ENCODE measurements at regions not wholly inside any gene's neighbourhood (a gene's known extent, or its start where the extent isn't known, plus 50 kb on each side); places are given as distances from the start of the nearest gene placed in this dataset.
"Not testable (repeated sequence)": the region's sequence is repeated elsewhere in the genome, so short reads cannot be mapped to it uniquely, and the experiment has no call there.

DNA sequence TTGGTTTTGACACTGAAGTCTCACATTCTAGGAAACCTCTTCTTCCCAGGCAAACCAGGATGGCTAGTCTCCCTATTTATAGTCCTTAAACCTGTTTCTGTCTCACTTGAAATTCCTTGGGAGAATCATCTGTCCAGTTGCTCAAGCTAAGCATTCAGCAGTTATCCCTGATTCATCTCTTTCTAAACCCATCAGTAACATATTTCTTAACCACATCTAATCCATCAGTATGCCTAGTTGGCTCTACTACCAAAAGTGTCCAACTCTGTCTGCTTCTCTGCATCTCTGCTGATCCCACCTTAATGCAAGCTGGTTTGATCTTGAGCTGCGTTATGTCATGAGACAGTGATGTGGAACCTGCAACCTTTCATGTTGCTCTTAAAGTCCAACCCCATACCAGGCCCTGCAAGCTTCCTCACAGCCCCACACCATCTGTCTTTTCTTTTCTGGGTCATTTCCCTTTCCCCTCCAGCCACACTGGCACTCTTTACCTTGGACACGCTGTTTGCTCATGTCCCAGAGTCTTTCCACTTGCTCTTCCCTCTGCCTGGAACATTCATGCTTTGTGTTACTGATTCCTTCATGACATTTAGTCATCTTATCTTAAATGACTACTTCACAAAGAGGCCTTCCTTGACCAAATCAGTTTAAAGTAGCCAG is 380.8 kb upstream of the RGS6 start:
- DNase-seq, result no peak

DNA sequence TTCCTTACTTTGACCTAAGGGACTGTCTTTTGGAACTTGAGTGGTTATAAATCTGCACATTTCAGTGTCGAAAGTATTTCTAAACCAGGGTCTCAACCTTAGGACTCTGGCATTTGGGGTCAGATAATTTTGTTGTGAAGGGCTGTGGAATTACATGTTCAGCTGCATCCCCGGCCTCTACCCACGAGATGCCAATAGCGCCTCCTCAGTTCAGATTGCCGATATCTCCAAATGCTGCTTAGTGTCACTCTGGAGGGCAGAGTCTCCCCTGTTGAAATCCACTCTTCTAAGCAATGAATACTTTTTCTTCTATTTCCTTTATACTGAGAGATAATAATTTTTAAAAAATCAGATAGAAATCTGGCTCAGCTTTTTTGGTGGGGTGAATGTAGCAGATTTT is 379.4 kb upstream of the RGS6 start:
- no peak for DNase-seq

DNA sequence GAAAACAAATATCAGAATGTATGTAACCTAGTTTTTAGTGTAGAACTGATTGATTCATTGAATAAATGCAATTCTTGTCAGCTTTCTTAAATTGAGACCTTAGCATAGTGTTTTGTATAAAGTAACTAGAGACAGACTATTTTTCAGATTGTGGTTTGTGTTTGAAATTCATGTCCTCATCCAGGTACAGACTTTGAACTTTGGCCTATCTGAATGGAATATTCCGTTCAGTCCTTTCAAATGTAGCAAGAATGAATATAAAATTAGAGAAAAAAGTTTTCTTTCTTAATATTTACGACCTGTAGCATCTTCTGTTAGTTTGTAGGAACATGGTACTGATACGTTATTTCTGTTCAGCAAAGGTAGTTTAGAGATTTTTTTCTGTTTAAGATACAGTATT is 378.4 kb upstream of the RGS6 start:
- DNase-seq, result no peak

DNA sequence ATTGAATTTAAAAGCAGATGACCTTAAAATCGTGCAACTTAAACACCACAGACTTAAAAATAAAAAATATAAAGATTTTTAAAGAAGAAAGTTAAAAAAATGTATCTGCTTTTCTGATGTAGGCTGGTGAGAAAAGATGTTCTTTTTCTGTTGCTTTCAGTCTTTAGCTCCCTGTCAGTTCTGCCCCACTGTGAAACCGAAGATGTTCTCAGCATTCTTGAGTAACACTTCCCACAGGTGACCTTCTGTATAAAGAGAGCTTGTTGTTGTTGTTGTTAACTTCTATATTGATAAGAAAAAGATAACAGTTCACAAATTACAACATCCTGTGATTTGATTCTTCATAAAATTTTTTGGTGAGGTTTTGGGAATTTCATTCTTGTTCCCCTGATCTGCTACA is 377.9 kb upstream of the RGS6 start:
- no peak for DNase-seq

DNA sequence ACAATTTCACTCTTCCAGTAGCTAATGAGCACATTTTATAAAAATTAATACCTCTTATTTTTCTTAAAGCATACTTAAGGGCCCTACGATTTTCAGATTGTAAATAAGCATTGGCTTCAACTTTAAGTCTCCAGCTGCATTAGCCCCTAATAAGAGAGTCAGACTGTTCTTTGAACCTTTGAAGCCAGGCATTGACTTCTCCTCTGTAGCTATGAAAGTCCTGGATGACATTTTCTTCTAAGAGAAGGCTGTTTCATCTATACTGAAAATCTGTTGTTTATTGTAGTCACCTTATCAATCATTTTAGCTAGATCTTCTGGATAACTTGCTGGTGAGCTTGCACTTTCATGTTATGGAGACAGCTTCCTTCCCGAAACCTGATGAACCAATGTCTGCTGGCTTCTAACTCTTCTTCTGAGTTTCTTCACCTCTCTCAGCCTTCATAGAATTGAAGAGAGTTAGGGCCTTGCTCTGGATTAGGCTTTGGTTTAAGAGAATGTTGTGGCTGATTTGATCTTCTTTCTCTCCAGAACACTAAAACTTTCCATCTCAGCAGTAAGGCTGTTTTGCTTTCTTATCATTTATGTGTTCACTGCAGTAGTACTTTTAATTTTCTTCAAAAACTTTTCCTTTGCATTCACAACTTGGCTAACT is 377.1 kb upstream of the RGS6 start:
- no peak for DNase-seq

DNA sequence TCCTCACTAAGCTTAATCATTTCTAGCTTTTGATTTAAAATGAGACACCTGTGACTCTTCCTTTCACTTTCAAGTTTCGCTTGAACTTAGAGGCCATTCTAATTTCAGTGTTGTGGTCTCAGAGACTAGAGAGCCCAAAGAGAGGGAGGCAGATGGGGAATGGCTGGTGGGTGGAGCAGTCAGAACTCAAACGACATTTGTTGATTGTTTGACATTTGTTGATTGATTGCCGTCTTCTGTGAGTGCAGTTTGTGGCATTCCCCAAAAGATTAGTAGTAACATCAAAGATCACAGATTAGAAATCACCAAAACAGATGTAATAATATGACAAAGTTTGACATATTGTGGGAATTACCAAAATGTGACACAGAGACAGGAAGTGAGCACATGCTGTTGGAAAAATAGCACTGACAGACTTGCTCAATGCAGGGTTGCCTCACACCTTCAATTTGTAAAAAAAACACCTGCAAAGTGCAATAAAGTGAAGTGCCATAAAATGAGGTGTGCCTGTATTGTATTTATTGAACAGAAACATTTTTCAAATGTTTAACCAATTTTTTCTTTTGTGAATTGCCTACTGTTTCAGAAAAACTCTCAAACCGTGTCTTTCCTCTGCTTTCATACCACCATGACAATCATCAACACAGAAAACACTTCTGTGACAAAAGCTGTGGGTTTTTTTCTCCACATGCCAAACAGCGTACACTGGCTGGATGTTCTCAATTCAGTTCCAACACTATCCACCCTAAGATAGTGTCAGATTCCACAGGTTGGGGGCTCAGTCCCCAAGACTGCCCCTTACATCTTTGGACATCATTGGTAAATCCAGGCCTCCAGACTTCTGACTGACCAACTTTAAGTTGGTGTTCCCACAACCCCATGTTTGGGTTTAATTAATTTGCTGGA is 376.3 kb upstream of the RGS6 start:
- no peak for DNase-seq

DNA sequence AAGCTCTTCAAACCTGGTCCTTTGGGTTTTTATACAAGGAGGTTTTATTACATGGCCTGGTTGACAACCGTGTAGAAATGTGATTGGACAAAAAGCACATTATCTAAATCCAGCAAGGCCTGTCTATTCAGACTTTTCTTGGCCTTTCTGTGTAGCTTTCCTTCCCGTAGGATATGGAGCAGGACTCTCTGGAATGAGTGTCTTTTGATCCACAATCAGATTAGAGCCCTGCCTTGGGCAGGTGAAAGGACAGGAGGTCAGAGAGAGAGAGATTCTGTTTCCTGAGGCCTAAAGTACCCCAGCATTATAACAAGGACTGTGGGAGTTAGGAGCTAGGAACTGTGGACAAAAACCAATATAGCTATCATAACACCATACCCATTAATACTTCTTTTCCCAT is 375.5 kb upstream of the RGS6 start:
- no peak for DNase-seq

DNA sequence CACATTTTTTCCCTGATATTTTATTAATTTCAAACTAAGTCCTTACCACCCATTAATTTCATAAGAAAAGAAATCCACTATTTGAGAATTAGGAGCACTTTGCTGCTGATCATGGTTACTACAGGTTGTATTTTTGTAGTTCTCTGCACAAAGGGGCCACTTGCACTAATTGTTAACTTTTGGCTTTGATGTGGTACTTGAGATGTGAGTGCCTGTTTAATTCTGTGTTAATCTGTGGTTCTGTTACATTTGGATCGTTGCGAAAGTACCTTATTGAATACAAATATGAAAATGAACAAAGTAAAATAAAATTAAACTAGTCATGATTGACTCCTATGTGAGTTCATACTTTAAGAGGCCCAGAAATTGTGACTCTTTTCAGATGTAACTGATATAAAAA is 374.9 kb upstream of the RGS6 start:
- DNase-seq, result no peak

DNA sequence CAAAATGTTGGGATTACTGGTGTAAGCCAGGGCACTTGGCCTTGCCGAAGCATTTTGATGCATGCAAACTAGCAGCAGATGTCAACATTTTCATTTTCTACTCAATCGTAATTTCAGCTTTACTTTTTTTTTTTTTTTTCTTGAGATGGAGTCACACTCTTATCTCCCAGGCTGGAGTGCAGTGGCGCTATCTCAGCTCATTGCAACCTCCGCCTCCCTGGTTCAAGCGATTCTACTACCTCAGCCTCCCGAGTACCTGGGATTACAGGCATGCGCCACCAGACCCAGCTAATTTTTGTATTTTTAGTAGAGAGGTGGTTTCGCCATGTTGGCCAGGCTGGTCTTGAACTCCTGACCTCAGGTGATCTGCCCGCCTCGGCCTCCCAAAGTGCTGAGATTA is 373.3 kb upstream of the RGS6 start:
- DNase-seq, result not testable (repeated sequence)

DNA sequence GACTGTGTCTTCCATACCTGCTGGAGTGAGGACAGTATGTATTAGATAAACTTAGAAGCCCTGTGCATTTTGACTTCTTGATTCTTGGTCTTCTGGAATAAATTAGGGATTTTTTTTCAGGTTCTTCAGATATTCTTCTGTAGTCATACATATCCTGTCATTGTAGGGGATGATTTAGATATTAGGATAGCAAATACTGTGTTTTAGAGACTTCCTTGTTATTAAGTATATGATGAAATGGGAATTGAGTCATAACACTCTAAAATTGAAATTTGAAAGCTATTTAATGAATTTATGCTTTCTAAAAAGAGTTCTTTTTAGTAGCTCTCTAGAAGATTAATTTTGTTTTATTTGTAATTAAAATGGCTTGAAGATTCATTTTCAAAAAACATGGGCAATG is 371.5 kb upstream of the RGS6 start:
- DNase-seq, result no peak

DNA sequence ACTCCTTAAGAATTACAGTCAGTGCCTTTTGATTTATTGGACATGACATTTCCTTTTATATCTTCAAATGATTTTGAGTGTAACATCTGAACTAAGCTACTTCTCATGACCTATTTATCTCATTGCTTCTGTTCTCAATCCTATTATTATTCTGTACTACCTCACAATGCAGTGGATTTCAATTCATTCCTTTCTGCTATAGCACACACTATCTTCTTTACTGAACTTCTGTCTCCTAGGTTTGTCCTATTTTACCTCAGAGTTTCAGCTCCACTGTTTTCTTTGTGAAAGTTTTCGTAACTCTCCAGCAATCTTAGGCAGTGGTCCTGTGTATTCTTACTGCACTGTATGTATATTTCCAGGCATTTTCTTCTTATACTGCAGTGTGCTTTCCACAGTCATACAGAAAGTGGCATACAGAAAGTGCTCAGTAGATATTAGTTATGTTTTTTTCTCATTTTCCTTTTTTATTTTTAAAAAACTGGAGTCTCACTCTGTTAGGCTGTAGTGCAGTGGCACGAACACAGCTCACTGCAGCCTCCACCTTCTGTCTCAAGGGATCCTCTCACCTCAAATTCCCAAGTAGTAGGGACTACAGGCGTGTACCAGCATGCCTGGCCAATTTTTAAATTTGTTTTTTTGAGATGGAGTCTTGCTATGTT is 368.6 kb upstream of the RGS6 start:
- DNase-seq, result no peak

DNA sequence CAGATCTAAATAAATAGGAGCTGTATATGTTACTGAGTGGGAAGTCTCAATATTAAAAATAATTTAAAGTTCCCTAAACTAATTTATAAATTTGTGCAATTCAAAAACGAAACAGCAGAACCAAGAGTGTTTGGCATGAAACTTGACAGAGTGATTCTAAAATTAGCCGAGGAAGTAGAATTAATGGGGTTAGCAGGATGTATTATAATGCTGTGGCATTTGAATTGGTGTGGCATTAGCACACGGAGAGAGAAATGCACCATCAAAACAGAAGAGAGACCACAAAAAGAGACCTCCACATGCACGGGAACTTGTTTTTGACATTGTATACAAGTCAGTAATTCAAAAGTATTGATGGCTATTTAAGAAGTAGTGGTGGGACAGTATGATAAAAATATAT is 366.0 kb upstream of the RGS6 start:
- DNase-seq, result no peak

DNA sequence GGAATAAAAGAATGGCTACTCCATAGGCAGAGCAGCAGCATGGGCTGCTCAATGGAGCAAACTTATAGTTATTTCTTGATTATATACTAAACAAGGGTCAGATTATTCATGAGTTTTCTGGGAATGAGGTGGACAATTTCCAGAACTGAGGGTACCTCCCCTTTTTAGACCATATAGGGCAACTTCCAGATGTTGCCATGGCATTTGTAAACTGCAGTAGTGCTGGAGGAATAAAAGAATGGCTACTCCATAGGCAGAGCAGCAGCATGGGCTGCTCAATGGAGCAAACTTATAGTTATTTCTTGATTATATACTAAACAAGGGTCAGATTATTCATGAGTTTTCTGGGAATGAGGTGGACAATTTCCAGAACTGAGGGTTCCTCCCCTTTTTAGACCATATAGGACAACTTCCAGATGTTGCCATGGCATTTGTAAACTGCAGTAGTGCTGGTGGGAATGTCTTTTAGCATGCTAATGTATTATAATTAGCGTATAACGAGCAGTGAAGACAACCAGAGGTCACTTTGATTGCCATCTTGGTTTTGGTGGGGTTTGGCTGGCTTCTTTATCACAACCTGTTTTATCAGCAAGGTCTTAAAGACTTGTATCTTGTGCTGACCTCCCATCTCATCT is 364.6 kb upstream of the RGS6 start:
- DNase-seq, result not testable (repeated sequence)

DNA sequence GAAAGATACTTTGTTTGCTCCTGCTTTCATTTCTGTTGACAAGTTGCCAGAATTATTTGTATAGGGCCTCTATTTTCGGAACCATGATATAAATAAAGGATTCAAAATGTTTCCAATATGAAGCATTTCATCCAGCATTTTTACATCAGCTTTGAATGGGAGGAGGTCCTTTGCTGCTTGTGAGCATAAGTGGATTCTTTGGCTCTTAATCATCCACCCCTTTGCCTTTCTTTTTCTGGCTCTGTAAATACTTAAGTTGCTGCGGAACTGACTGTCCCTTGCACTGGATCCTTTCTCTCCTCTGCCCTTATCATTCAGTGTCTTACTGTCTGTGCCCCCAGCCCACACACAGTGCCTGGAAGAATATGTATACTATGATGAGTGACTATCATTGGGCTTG is 357.3 kb upstream of the RGS6 start:
- DNase-seq, result no peak

DNA sequence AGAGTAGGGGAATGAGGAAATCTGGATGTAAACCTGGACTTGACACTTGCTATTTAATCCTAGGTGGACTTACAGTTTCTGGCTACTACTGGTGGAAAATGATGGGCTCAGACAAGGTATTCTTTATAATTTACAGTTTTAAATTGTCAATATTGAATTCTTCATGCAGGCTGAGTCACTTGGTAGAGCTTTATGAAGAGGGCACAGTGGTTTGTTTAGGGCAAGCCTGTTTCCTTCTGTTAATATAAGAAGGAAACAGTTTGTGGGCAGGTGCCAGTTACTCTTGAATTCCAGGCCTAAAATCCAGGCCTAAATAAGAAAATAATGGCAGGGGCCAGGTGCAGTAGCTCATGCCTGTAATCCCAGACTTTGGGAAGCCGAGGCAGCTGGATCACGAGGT is 355.8 kb upstream of the RGS6 start:
- no peak for DNase-seq

DNA sequence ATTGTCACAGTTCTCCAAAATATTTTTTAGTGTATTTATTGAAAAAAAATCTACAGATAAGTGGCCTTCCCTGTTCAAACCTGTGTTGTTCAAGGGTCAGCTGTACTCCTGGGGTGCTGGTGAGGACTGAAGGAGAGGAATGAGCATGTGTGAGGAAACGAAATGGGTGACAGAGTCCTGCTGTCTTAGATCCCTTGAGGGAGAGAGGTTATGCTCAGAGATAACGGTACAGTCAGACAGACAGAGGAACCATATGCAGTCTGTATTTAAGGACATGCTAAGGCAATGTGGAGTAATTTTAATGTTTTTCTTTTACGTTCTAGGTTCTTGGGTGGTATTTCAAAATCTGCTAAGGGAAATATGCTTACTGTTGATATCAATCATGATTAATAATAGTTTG is 352.9 kb upstream of the RGS6 start:
- no peak for DNase-seq

DNA sequence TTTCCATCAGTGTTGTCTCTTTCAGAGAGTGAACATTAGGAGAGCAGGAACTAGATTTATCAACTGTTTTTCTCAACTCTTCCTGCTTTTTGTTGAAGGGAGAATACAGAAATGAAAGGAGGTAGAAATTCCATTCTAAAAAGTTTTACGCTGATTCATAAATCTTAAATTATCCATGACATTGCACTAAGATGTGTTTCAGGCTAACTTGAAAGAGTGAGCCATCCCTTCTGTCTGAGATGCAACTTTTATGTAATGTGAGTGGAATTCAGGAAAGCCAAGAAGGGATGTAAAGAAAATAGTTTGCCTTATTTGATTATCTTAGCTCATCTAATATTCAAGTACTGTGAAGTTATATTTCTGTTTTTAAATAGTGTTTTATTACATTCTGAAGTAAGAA is 349.5 kb upstream of the RGS6 start:
- DNase-seq, result no peak

DNA sequence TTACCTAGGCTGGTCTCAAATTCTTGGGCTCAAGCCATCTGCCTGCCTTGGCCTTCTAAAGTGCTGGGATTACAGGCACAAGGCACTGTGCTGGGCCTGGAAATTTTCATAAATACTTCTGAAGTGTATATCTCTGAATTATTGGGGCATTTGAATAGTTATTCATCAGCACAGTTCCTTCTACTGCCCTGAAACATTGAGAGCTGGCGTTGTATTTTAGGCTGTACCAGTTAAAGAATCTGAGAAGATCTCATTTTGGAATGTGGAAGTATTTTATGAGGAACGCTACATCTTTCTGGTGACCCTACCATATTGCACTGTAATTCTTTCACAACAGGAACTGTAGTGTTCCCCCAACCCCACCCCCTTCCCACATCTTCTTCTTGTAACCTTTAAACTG is 349.0 kb upstream of the RGS6 start:
- no peak for DNase-seq

DNA sequence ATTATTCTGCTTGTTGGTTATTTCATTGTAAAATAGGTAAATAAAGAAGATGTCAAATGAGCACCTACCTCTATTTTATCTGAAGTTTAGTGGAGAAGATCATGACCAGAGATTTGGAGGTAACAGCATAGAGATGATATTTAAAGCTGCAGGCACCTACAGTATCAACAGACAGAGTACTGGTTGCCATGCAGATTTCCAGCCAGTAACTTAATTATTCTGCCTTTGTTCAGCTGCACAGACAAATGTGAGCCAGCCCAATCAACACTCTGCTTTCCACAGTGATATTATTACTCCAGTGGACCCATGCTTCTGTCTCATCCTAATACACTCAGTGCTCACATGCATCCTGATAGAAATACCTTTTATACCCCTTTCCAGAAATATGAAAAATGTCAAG is 348.5 kb upstream of the RGS6 start:
- no peak for DNase-seq

DNA sequence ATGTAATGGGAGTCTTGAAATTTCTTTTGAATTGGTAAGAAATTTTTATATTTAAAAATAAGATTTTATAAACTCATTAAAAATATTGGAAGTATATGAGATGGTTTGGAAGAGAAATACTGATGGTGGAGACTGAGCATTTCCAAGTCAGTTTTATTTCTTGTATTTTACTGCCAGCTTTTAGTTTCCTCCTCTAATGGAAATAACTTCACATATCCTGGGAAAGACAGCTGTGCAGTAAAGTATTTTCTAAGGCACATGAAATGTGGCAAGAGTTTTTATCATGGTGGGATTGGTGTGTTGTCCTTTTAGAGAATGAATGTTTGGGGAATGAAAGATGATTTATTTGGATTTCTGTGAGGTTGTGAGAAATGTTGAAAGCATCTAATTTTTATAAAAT is 346.9 kb upstream of the RGS6 start:
- no peak for DNase-seq

DNA sequence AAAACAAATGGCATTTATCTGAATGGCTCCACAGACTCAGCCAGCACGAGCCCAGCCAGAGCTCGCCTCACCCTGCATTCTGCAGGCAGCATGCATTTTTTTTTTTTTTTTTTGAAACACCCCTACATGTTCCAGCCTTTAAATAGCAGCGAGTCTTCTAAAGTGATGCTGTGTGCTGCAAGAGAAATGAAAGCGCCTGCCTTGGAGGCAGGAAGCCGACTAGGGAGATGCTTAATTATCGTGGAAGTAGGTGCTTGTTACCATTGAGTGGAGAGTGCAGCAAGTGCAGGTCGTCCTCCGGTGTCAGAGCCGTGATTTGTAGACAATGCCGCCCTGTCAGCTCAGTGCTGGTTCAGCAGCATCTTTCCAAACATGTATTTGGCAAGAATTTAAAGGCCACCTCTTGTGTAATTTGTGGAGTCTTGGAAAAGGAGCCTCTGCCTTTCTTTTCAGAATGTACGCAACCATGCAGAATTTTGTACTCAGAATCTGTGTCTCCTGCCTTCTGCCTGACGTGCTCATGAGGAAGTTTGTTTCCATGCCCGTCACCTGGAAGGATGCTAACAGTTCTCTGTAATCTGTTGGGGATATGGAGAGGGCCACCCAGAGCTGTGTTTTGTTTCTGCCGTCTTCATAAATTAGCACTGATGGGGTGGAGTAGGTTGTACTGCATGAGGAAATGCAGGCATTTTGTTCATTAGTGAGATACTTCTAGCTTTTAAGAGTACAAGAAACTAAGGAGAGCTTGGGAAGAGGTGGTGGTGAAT is 345.9 kb upstream of the RGS6 start:
- DNase-seq, result no peak

DNA sequence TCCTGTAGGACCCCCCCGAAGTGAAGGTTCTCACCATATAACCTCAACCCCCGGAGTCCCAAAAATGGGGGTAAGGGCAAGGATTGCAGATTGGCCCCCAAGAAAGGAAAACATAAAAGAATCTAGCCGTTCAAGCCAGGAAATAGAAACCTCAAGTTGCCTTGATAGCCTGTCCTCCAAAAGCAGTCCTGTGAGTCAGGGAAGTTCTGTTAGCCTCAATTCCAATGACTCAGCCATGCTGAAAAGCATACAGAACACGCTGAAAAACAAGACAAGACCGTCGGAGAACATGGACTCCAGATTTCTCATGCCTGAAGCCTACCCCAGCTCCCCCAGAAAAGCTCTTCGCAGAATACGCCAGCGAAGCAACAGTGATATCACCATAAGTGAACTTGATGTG is 344.2 kb upstream of the RGS6 start:
- DNase-seq, result no peak

All from NCI-H526 (cell line).